CD4-positive, alpha-beta T cell treated with Interleukin-1 beta for 1 hour (primary cell): ENCODE measurements at regions not wholly inside any gene's neighbourhood (a gene's known extent, or its start where the extent isn't known, plus 50 kb on each side); places are given as distances from the start of the nearest gene placed in this dataset.
A peak's percentile ranks its signal among the peaks of the same experiment; 100 is the strongest.
"Not testable (repeated sequence)": the region's sequence is repeated elsewhere in the genome, so short reads cannot be mapped to it uniquely, and the experiment has no call there.

Experiments used
- DNase-seq, 2 donors: peaks; one replicate each; pipeline ENCODE4 v3.0.0-alpha.2; 2020 to 2022

DNA sequence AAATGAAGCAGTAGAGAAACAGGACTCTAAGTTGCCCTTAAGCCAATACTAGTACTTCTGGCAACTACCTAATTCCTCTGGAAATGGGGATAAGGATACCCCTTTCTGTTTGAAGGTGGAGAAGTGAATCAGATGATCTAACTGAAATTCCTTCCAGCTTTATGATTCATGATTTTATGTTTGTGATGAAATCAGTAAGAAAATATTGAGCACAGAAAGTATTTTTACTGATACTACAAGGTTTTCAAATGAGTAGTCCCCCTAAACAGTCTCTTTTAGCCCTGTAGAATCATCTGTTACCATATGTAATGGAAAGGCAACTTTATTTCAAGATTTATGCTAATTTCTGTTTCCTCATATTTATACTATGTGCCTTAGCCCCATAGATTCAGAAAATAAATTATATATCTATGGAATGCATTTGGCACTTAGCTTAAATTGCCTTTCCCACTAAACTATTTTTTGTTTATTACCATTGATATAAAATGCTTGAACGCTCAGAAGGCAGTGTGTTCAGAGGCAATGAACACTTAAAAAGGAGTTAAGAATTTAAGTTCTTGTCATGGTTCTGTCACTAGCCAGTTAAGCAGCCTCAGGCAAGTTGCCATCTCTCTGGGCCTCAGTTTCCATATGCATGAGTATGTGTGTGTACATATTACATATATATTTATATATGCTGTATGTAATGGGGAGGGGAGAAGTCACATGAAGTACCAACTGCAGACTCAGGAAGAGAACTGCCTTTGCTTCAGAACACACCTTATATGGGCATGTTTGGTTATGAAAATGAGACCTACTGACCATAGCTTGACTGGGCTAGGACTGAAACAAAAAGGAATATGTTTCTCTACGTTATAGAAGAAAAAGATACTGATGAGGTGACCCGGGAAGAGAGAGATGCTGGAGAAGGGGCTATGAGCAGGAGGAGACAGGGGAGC is 97.7 kb downstream of the CDC42EP3 start:
- DNase-seq: no peak

DNA sequence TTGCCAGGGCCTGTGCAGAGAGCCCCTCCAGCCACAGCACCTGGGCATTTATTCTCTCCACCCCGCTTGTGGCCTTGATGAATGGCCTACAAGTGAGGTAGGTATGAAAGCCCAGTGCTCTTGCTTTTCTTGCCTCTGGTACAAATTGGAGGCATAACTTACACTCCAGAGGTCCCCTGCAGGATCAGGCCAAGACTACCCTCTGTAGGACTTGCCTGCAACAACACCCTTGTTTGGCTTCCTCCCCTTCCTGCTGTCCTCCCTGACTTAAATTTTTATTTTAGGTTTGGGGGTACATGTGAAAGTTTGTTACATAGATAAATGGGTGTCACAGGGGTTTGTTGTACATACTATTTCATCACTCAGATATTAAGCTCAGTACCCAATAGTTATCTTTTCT is 95.7 kb downstream of the CDC42EP3 start:
- DNase-seq: no peak

DNA sequence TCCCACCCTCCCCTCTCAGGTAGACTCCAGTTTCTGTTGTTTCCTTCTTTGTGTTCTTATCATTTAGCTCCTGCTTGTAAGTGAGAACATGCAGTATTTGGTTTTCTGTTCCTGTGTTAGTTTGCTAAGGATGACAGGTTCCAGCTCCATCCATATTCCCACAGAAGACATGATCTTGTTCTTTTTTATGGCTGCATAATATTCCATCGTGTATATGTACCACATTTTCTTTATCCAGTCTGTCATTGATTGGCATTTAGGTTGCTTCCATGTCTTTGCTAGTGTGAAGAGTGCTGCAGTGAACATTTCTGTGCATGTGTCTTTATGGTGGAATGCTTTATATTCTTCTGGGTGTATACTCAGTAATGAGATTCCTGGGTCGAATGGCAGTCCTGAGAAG is 95.2 kb downstream of the CDC42EP3 start:
- DNase-seq: not testable (repeated sequence)

DNA sequence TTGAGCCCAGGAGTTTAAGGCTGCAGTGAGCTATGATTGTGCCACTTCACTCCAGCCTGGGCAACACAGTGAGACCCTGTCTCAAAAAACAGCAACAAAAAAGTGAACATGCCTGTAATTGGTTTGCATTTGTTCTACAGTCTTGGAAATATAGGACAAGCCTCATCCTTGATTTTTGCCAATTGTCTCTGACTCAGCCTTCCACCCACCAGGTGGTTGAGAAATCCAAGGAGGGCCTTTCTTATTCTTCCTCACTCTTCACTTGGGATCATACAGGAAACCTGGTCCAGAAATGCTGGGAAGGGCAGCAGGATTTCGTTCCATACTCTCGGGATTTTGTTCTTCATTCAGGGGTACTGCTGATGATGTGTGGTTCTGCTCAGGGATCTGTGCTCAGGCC is 94.6 kb downstream of the CDC42EP3 start:
- DNase-seq: no peak

DNA sequence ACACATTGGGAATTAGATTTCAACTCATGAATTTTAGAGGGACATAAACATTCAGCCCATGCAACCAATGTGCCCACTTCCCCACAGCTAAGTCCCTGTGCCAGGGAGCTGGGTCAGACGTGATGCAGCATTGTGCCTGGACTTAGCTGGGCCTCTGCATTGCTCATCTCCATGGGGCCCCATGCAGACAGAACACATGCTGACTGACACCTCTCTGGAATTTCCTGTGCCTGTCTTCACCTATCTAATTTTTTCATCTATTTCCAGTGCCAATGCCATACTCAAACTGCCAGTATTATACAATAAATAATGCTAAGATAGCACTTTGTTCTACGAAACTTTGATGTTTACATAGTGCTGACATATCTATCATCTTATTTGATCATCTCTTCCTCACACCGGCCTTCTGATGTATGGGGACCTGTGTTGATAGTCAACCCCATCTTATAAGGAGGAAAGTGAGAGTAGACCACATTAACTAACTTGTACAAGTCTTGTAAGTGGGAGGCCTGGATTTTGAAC is 92.2 kb downstream of the CDC42EP3 start:
- DNase-seq: no peak

DNA sequence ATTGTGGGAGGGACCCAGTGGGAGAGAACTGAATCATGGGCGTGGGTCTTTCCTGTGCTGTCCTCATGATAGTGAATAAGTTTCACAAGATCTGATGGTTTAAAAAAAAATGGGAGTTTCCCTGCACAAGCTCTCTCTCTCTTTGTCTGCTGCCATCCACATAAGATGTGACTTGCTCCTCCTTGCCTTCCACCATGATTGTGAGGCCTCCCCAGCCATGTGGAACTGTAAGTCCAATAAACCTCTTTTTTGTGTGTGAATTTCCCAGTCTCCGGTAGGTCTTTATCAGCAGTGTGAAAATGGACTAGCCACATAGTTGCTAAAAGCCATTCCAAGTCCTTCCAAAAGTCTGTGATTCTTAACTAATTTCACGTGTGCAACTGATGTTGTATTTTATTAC is 91.5 kb downstream of the CDC42EP3 start:
- DNase-seq: not testable (repeated sequence)

DNA sequence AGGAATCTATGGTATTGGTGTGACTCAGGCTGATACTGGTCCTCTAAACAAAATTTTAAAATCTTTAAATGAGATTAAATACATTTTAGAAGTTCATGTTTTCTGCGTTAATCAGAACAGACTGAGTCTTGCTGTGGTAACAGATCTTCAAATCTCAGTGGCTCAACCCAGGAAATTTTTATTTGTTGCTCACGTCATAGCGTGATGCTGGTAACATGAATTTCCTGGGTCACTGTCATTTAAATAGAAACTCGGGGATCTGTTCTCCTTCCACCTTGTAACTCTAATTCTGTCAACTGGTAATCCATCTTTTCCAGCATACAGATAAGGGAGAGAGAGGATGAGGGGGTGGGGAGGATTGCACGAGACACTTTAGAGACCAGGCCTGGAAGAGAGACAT is 90.0 kb downstream of the CDC42EP3 start:
- DNase-seq: no peak

DNA sequence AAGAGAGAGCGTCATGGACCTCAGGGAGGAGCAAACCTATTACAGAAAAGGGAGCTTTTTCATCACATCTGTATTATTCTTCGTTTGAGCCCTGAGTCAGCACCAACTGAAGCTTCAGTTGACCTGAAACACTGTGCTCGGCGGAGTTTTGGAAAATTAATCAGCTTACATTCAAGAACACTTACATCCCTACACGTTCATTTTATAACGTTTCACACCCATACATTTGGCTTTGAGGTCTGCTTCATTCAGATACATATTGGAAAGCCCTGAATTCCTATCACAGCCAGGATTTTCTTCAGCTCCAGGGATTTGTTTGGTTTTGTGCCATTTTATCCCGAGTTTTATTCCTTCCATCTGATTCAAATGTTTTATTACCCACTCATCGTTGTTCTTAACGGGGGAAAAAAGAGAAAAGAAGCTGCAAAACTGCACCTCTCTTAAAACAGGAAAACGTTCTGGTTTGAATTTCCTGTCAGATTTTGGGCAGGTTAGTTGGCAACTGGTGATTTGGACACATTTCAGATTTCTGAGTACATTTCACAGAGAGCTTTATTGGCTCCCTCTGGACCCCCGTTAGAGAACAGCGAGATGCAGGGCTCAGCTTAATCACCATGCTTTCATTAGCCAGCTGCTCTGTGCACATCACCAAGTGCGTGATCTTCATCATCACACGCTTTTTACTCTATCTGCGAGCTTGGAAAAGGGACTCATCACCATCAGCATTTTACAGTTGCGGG is 88.8 kb downstream of the CDC42EP3 start:
- DNase-seq: no peak

DNA sequence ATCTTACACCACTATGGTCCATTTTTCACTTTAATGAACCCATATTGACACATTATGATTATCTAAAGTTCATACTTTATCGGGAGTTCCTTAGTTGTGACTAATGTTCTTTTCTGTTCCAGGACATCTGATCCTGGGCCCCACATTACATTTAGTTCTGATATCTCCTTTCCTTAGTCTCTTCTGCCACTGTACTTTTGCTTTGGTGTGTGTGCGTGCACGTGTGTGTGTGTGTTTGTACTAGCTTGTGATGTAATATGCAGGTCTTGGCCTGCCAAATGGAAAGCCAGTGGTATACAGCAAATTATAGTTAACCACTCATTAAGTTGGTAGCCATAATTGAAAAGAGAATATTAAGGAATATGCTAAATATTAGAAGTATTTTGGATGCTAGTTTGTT is 88.0 kb downstream of the CDC42EP3 start:
- DNase-seq: no peak

DNA sequence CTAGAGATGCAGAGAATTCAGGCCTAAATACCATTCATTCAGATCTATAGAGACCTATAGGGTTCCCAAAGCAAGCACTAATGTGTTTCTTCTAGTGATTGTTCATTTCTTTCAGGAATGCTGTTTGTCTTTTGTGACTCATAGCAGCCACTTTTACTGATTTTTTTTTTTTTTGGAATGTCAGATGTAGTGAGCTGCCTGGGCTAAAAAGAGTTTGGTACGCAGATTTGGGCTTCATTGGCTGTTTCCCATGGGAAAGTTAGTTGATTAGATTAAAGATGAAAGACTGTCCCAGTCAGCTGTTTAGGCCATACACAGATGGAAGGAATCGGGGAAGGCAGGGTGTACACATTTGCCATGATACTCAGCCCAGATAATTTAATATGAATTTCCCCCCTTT is 87.6 kb downstream of the CDC42EP3 start:
- DNase-seq: no peak

DNA sequence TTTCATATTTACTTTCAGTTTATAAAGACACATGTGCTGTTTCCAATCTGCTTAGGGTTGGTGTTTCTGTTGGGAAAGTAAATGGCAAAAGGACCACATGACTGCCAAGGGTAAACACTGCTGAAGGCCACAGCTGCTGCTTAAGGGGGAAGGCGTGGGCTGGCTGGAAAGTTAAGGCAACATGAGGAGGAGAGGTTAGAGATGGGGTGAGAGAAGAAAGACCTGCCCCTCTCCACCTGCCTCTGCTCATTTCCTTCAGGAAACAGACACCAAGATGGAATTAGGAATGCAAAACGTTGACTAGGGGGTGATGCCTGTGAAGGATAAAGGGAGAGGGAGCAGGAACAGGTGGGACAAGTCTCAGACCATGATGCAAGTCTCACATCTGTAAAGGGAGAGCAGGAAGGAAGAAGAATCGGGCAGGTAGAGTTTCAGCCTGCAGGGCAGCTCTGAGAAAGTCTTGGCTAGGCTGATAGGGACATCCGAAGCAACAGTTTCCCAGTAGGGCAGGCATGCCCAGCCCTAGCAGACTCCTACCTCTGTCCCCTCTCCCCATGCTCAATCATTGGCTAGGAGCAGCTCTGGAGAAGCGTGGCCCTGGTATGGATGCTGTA is 86.0 kb downstream of the CDC42EP3 start:
- no peak for DNase-seq

DNA sequence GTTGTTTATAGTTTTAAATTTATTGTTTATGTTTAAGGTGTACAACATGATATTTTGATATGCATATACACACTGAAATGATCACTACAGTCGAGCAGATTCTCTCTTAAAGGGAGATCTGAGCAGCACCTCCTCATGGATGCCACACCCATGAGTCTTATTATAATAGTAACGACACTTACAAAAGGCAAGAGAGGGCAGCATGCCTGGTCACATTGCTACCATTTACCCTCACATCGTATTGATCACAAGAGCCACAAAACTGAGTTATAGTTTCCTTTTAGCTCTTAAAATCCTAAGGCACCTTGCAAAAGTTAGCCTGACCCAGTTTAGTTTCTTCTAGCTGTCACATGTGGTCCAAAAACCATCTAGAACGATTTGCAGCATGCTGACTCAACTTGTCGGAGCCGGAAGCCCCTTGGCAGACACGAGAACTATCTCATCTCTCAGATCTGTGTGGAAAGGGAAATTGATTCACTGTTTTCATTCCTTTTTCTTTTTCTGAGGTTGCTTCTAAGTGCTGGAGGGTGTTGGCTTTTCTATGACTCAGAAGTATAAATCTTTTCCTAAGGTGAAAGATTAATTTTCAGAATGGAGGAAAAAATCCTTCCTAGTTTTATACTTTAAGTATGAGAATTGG is 85.3 kb downstream of the CDC42EP3 start:
- peak; percentile 69 to 78 for DNase-seq

DNA sequence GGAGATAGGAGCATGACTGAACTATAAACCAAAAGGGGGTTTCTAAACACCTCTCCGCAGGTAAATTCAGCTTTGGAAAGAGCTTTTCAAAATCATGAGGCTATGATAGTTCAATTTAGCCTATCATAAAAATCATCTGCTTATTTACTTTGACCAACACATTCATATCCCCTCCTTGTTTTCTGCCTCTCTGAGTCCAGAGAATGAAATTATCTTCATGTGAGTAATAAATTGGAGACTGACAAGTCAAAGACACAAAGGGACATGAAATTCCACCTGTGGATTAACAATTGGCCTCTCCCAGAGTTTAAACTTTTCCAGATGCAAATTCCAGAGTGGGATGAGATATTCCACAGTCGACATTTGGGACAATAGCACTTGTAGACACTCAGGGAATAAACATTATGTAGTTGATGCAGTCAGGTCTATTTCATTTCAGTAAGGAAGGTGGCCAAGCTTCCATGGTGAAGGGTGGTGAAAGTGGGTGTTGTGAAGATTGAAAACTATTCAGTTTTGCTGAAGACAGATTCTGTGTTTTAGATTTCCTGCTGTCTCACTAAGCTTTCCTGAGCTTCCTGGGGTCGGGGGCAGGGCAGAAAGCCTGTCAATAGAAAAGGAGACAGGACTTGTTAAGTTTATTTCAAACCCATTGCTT is 84.7 kb downstream of the CDC42EP3 start:
- DNase-seq: no peak

DNA sequence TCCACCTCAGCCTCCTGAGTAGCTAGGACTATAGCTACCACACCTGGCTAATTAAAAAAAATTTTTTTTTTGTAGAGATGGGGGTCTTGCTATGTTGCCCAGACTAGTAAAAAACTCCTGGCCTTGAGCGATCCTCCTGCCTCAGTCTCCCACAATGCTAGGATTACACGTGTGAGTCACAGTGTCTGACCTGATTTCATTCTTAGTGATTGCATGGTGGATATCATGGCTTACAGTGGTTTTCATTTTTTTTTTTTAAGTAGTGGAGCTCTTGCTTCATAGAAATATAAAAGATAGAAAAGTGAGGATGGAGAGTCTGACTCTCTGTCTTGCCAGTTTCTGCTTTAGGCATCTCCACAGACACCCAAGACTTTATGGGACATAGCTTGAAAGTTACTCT is 83.6 kb downstream of the CDC42EP3 start:
- DNase-seq: no peak

DNA sequence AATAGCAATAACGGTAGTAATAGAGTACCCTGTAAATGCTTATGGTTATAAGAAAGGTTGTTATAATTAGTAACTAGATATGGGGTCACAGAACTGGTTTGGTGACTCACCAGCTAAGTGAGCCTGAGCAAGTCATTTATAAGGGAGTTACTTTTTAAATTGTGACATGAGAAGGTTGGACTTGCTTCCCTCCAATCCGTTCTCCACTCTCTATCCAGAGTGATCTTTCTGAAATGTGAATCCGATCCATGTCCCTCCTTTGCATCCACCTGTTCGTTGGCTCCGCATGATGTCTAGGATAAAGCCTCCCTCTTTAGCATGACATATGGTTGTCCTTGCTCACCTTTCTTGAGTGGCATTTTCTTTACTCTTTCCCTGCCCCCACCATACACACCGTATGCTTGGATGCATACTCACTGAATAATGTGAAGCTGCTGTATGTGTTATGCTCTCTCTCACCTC is 83.1 kb downstream of the CDC42EP3 start:
- DNase-seq: no peak

DNA sequence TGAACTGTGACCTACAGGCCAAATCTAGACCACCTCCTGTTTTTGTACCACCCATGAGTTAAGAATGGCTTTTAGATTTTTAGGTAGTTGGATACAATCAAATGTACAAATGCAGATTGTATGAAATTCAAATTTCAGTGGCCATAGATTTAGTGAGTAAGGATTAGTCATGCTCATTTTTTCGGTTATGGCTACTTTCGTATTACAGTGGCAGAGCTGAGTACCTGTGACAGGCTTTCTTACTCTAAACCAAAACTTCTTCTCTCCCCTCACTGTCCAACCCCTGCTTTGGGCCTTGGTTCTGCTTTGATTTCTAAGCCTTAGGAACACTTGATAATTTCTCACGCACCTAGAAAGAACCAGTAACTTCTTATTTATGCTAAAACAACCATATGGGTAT is 82.1 kb downstream of the CDC42EP3 start:
- DNase-seq: no peak

DNA sequence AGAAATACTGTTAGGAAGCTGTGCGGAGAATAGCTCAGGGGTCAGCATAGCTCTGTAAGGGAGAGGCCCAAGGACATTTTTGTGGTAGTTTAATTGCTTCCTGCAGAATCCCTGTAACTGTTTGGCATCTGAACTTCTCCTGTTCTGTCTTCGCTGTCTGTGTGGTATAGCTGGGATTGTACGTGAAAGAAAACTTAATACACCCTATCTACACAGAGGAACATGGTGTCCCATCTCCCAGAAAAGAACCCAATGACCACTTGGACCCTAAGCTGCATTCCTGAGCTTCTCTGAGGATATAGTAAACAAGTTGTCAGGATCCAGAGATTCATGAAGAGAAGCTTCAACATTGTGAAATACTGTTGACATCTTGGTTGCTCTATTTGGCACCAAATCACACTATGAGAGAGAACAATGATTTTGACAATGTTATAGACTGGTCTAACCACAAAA is 81.3 kb downstream of the CDC42EP3 start:
- no peak for DNase-seq
